Central memory CD4-positive, alpha-beta T cell (primary cell): ENCODE measurements at regions not wholly inside any gene's neighbourhood (a gene's known extent, or its start where the extent isn't known, plus 50 kb on each side); places are given as distances from the start of the nearest gene placed in this dataset.

ENCODE experiments used
- DNase-seq: peaks from one replicate; pipeline ENCODE4 v3.0.0; 2022

DNA sequence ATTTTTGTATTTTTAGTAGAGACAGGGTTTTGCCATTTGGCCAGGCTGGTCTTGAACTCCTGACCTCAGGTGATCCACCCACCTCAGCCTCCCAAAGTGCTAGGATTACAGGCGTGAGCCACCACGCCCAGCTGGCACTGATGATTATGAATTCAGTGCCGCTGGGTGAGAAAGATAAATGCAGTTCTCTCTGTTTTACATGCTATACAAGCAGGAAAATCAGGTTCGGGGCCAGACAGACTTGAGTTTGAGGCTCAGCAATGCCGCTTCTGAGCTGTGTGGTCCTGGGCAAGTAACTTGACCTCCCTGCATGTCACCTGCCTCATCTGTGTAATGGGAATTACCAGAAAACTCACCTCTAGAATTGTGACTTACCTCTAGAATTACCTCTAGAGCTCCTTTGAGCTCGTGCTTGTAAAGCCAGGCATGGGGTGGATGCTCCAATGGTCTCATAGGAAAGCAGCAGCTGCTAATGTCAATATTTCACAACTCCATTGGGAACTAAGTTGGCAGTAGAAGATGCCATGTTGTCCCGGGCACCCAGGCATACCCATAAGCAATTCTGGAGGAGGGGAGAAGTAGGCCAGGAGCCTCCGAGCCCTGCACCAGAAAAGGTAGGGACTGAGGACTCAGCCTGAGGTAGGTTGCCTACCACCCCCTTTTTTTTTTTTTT, 119.8 kb upstream of the SLC25A33 start:
- DNase-seq = no peak

DNA sequence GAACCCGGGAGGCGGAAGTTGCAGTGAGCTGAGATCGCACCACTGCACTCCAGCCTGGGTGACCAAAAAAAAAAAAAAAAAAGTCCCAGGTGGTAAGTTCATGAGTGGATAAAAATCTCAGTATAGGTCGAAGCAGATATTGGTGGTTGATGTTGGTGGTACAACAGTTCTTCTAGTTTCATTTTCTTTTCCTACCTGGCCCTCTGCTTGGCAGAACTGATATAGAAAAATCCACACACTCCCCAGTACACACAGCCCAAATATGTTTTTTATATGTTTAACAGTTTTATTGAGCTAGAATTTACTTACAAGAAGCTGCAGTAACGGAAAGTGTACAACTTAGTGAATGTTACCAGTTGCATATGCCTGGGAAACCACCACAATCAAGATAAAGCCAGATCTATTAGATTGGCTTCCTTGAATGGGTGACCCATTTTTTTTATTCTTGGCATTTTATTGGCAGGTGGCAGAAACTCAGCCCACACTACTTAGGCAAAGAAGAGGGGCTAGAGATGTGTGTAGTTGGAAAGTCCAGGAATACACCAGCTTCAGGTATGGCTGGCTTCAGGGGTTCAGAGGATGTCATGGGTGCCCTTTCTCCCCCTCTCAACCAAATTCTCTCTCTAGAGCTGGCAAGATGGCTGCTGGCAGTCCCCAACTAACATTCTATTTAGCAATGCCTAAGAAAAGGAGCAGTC, 118.3 kb upstream of the SLC25A33 start:
- DNase-seq = no peak

DNA sequence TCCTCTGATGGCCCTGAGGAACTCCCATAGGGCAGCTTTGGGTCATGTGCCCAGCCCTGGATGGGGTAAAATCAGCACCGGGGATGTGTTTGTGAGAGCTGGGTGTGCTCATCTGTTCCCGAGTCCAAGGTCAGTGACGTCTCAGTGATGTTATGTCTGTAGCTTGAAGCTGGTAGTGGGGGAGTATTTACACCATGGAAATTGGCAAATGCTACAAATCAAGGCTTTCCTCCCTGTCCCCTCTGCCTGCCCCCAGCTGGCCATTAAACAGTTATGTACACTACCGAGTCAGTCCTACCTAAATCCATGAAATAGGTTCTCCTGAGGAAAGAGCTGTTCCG, 117.8 kb upstream of the SLC25A33 start:
- DNase-seq = no peak

DNA sequence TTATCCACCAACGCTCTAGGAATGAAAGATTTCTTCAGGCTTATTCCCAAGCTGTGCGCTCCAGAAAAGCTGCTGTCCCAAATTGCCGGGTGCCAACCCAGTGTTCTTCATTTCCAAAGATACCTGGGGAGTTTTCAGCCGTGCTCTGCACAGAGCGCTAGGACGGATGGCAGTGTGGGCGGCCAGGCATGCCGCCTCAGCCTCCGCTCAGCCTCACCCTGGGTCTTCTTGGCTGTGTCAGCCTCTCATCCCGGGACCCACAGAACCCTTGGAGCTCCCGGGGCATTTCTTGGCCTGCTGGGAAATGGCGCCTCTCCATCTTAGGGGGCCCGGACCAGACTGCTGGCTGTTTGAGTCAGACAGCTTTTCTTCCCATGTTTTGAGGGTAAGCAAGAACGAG, 116.9 kb upstream of the SLC25A33 start:
- no peak for DNase-seq

DNA sequence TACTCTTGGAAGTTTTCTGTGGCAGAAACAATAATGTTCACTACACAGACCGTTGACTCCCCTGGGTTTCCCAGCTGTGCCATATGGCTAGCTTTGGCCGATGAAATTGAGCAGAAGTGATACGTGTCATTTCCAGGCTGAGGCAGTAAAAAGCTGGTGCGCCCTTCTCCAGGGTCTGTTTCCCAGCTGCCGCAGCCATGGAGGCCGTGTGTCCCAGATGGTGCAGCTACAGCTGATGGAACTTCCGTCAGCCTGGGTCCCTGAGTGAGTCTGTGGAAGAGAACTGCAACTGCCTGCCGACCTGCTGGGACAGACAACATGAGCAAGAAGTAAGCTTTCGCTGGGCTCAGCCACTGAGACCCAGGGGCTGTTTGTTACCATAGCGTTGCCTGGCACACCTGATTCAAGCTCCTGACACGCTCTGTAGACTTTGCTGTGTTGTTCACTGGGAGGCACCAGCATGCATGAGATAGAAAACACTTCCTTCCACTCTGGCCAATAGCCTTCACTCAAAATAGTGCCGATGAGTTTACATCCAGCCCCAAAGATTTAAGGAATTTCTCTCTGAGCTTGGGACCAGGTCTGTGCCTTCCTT, 116.3 kb upstream of the SLC25A33 start:
- no peak for DNase-seq

DNA sequence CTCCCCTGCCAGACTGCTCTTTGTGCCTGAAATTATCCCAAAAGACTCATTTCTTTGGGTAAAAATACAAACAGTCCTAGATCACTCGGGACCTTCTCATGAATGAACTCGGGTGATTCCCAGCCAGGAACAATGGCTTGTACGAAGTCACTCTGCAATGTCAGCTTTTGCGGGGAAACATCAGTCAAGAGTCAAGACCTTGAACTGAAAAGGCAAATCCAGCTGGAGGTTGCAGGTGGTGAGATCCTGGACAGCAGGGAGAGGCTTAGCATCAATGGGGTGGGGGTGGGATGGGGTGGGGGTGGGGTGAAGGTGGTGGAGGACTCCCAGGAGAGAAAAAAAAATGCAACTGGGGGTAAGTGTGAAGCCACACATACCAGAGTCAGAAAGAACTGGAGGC, 115.0 kb upstream of the SLC25A33 start:
- DNase-seq = no peak

DNA sequence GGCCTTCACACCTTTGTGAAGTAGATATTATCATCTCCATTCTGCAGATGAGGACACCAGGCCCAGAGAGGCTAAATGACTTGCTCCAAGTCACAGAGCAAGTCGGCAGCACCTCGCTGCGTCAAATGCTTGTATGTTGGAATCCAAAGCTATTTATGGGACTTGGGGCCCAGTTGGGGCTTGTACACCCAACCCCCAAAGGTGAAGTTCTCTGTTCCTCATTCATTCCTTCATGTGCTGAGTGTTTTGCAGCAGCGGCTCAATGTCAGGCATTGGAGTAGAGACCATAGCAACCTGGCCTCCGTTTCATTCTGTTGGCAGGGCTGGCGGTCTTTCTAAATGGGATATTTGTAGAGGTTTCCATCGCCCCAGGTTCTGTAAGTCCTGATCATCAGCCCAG, 113.4 kb upstream of the SLC25A33 start:
- no peak for DNase-seq

DNA sequence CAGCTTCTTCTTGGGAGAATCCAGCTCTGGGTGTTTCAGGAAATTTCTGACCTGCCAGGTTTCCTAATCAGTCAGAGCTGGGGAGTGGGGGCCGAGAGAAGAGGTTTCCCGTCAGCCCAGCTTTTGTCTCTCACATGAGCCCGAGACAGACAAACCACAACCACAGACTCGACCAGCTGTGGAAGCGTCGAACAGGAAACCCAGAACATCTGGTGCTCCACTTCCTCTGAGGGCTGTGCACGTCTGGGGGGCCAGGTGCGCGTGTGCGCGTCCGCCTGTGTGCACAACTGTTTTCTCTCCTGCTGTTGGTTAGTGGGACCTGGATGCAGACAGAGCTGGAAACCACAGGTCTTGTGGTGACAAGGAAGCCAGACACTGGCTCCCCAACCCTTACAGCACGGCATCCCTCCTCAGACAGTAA, 113.0 kb upstream of the SLC25A33 start:
- peak; percentile 92 for DNase-seq

DNA sequence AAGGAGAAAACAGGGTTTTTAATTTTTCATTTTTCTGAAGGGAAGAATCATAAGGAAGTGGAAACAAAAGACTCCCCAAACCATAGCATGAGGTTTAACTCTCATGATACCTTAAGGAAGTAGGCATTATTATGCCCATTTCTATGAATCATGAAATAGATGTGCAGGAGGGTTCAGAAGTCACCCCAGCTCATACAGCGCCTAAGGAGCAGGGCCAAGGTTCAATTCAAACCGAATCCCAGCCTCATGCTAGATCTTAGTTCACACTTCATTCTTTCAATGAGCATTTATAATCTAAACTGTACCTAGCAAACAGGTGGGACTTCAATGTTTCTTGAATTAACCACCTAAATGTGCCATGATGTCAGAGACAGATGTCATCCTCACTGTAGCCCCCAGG, 111.9 kb upstream of the SLC25A33 start:
- no peak for DNase-seq

DNA sequence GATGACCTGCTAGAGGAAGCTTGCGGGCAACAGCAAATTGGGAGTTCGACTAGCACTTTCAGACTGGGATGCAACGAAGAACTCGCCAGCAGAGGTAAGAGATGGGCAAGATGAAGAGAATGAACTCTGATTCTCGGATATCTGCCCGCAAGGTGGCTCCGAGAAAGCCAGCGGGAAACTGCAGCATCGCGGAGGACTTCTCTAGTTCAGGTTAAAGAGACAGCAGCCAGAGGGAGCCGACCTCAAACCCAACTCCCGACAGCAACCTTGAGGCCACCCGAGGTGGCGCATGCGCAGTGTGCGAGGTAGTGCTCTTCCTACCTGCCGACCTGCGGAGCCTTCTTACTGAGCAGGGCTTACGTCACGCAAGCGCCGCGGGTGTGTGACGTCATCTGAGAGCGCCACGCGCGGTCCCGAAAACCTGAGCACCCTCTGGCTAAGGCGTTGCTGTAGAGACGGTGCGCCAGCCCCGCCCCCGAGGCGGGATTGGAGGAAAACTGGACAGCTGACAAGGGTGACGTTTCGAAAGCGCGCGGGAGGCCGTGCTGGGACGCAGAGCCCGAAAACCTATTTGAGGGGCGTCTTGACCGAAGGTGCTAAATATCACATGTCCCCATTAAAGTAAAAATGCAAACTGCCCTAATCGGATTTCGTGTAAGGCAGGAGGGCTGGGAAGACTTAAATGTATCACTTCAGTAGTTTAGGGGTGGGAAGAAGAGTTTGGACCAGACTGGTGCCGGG, 110.5 kb upstream of the SLC25A33 start:
- peak; percentile 99 for DNase-seq

DNA sequence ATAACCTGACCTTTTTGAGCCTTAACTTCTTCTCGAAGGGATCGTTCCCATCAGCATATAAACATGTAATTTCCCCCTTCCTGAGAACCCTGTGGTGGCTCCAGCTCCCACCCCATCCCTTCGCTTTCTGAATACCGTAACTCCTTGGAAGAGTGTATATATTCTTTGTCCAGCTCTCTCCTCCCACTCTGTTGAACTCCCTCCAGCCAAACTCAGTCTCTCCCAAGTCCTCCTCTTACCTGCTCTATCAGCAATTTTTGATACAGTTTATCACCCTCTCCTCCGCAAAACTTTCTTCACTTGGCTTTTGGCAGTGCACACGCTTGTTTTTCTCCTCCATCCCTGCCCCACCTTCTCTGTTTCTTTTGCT, 109.9 kb upstream of the SLC25A33 start:
- no peak for DNase-seq

DNA sequence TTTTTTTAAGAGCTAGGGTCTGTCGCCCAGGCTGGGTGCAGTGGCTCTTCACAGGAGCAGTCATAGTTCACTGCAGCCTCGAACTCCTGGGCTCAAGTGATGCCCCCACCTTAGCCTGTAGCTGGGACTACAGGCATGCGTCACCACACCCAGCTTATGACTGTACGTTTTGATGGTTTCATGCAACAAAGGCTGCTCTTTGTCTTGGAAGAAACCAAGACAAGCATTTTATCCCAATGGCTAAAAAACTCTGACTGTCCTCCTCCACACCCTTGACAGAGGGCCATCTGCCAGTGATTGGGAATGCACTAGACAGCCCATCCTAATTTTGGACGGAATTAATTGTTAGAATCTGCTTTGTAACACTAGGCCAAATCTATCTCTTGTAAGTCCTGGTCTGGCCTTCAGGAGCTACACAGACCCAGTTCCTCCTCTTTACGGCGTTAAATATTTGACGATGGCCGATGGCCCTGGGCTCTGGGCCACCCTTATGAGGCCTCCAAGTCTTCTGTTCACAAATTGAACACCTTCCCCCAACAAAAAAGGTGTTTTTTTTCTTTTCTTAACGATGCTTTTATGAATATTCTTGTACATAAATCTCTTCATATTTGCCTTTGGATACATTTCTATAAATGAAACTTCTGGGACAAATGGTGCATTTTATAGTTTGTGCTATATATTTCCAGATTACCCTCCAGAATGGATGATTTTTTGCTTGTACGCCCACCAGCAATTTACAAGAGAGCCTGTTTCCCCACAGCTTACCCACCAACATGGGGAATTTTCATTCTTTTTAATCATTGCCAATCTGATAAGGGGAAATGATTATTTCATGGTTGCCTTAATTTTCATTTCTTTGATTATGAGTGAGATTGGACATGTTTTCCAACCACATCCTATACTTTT, 104.8 kb upstream of the SLC25A33 start:
- DNase-seq = no peak

DNA sequence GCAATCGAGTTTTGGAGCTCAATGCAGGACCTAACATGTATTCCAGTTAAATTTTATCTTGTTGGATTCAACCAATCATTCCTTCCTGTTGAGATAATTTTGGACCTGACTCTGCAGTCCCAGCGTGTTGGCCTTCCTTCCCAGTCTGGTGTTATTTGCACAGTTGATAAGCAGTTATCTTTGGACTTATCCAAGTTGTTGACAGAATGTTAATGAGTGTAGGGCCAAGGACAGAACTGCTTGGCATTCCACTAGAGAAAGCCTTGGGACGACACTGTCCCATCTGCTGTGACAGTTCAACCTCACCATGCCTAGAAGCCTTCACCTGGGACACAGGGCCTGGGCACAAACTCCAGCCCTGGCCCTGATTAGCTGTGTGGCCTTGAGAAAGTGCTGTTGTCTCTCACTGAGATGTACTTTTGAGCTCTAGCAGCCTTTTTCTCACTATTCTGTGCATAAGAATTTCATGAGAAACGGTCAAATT, 104.1 kb upstream of the SLC25A33 start:
- no peak for DNase-seq

DNA sequence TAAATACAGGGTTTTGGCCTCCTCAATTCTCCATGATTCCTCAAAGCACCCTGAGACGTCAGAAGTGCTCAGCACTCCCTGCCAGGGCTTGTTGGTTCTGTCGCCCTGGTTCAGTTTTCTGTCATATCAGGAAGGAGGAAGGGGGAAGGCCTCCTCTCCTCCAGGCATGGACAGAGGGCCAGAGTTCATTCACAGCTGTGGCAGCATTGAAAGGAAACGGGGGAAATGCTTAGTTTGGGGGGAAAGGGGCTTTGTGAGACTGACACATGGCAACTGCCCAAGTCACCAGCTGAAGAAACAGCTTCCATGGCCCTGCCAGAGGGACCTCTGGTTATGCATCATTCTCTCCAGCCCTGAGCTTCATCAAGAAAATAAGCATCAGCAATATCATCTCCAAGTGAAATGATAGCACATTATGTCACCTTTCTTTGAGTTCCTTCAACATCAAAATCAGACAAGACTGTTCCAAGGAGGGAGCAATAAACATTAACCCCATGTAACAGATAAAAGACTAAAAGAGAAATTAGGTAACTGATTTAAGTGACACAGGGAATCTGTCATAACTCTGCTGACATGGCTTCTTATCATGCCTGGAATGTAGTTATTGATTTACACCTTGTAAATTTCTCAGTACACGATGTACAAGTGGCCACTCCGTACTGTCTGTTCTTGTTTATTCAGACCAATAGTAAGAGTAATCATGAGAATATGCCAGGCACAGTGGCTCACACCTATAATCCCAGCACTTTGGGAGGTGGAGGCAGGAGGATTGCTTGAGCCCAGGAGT, 103.2 kb upstream of the SLC25A33 start:
- no peak for DNase-seq

DNA sequence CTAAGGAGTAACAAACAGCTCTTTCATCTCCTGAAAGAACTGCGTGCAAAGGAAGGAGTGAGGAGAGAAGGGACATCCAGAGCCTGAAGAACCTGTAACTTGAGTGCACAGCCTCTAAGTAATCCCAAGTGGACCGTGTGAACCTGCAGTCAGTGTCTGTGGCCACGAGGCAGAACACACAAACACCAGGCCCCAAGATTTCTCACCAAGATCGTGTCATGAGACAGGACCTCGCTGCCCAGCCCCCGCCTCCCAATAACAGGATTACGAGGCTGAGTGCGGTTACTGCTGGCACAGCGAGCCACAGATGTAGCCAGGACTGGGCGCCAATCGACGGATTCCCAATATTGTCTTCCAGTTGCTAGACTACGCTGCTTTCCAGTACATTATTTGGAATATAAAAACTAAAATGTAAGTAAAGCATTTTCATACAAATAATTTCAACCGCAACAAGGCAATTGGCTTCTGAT, 101.3 kb upstream of the SLC25A33 start:
- DNase-seq = no peak

DNA sequence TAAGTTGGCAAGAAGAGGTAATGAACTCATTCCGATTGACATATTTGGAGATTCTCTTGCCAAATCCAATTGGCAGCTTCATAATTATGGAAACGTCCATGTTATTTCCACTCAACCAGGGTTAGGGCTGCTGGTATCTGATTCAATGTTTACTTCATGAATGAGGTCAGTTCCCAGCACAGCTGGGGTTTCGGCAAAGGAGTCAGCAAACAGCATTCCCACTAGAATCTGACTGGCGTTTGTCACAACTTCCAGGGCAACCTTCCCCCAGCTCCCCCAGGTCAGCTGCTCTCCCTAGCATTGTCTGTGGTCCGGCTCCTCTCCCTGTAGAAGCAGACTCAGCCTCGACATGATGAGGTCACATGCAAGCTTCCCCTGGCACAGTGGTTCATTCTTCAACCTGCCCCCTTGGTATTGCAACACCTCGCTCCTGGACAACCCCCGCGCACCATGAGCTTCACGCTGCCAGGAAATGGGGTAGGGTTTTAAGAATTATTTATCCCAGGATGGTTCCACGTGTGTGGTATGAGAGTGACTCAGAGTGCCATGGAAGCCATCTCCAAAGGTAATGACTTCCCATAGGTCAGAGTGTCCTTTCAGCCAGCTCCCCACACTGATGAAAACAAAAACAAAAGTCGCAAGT, 100.7 kb upstream of the SLC25A33 start:
- DNase-seq = no peak

DNA sequence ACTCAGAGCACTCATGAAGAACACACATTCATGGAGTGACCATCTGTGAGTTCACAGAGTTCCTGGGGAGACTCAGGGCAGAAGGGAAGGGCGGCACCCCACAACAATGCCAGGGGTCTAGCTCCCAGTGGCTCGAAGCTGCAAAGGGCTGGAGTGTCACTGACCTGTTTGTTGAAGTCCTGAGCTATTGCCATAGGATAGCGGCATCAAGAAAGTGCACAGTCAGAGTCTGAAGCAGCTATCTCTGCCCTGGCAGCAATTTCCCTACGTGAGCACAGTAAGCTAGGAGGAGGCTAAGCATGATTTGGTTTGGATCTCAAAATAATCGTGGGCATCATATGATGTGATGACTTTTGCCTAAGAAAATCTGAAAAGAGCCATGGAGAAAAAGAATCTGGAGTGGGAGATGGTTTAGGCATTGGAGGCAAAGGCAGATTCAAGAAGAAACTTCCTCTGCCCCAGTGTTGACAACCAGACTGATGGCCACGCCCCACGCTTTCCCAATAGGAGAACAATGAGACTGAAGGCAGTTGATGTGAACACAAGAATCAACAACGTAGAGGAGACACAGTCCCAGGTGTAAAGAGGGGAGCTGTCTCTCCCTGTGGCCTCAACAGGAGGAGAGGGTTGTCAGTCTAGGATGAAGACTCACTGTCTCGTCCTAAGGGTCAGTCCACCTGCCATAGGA, 100.0 kb upstream of the SLC25A33 start:
- DNase-seq = no peak

DNA sequence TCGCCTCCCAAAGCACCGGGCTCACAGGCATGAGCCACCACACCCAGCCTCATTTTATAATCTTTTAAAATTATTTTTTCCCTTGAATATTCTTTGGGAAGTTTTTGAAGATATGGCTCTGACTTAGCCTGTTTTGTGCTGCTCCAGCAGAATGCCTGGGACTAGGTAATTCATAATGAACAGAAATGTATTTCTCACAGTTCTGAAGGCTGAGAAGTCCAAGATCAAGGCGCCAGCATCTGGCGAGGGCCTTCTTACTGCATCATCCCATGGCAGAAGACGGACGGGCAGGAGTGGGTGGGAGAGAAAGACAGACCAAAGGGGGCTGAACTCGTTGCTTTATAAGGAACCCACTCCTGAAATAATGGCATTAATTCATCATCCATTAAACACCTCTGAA, 99.0 kb upstream of the SLC25A33 start:
- no peak for DNase-seq

DNA sequence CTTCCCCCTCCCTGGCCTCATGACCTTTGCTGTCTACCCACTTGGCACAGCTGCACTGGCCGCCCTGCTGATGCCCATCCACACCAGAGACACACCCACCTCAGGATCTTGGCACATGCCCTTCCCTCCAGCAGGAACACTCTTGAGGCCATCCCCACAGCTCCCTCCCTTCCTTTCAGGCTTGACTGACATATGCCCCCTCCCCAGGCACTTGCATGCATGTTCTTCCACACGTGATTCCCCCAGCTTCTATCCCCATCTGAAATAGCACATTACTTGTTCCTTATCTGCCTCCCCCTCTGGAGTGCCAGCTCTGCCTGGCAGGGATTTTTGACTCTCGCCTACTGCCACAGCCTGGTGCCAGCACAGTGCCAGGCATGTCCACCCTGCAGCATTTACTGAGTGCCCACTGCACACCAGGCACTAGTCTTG, 98.5 kb upstream of the SLC25A33 start:
- DNase-seq = no peak

DNA sequence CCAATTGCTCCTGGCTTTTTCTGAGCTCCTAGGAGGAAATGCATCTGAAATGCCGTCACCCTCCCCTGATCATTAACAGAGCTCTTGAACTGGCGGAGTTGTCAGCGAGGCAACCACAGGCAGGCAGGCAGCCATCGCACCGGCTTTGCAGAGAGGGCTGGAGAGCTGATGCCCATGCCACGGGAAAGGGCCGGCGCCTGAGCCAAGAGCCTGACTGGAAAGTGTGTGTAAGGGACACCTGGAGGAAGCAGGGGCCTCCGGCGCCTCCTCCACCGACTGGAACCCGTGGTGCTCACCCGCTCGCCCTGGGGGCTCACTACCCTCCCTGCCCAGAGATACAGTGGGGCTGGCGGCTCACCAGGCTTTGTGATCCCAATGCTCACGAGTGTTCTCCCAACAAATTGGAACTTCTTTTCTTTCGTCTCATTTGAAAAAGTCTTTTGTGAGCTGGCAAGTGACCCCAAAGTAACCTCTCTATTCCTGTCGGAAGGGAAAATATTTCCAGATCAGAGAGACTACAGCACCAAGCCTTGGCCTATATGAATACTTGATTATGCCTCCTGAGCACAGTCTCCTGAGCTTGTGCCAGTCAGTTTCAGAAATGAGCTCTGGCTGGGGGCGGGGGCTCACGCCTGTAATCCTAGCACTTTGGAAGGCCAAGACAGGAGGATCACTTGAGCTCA, 97.7 kb upstream of the SLC25A33 start:
- DNase-seq = no peak
